Hippocampal formation (tissue), 2 donors: ENCODE measurements at regions not wholly inside any gene's neighbourhood (a gene's known extent, or its start where the extent isn't known, plus 50 kb on each side); places are given as distances from the start of the nearest gene placed in this dataset.
"Not testable (repeated sequence)": the region's sequence is repeated elsewhere in the genome, so short reads cannot be mapped to it uniquely, and the experiment has no call there.

ENCODE experiments used
- DNase-seq, 2 donors: peaks; one replicate each; lab custom pipeline; 2025; lab: John Stamatoyannopoulos, UW

DNA sequence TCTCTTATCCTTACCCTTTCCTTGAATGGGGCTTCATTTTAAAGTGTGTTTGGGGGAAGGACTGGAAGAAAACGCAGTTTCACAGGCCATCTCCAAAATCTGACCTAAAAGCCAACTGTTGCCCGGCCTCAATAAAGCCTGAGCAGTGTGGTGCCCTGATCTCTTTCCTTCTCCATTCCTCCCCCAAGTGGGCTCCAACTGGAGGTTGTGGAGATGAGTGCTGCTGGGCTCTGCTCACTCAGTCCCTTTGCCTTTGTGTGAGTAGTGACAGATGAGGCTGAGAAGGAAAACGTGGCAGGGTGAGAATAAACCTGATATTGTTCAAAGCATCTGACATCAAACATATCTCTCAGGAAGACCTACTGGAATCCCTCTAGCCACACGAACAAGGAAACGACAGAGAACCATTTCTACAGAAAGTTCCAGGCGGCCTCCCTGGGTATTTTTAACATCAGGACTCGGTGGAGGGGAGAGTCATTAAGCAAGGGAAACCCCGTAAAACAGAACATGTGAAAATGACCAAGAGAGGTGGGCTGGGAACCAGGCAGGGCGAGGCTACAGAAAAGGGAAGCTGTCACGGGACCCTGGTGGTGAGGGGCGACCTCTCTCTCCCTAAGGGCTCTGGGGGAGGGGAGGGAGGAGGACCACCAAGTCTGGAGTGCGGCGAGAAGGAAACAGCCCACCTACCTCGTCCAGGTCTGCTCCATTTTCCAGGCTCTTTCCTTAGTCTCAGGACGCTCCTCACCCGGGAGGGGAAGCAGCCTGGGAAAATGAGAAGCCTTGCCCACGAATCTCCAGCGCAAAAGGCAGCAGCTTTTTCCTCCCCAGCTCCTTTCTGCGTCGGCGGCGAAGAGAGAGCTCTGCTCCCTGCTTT is 59.1 kb upstream of the NBPF26 start:
- not testable (repeated sequence) for DNase-seq

DNA sequence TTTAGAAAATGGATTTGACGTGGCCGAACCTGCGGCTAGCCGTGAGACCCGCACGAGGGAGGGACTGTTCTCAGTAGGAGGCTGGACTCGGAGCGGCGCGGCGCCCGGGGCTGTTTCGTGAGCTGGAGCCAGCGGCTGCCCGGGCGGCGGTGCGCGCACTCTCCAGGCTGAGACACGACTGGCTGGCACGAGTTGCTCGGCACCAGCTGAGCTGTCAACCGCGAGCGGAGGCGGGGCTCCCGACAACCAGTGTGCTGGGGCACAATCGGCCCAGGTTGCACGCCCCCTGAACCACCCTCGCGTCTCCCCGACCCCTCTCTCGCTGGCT is 58.5 kb upstream of the NBPF26 start:
- DNase-seq = not testable (repeated sequence)

DNA sequence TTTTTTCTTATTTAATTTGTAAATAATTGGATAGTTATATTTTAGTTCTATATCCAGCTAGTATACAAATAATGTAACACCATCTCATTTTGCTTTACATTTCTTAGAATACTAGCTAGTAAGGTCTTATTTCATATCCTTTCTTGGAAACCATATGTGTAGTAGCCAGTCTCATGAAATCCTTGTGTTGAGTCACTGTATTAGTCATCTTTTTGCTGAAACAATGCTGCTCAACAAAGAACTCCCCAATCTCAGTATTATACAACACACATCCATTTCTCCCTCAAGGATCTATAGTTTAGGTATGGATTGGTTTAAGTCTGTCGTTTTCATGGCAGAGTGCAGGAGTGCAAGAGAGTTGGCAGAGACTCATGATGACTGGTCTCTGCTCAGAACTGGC is 55.6 kb upstream of the NBPF26 start:
- DNase-seq = not testable (repeated sequence)
